ENCODE measurements at regions not wholly inside any gene's neighbourhood (a gene's known extent, or its start where the extent isn't known, plus 50 kb on each side); places are given as distances from the start of the nearest gene placed in this dataset.
"Not testable (repeated sequence)": the region's sequence is repeated elsewhere in the genome, so short reads cannot be mapped to it uniquely, and the experiment has no call there.

- DNase-seq (ENCODE audit: low spot score) = not testable (repeated sequence)
Measured at GRCh38 chr2:111377386-111377959, 256.8 kb downstream of the BCL2L11 start.

DNA sequence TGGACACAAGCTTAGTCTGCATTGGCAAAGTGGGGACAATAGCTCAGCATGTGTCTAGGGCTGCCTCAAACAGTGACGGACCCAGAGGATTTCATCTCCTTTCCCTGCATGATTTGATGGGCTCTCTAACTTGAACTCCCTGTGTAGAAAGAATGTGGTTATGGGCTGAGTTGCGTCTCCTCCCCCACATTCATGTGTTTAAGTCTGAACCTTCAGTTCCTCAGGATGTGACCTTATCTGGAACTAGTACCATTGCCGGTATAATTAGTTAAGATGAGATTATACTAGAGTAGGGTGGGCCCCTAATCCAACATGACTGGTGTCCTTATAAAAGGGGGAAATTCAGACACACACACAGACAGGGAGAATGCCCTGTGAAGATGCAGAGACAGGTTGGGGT lies 257.6 kb downstream of the BCL2L11 start:
- DNase-seq (ENCODE audit: low spot score); in situ Hi-C loops (cut with HindIII; ENCODE audit: low sequenced_read_pairs): not testable (repeated sequence)

More at GRCh38 chr2:111377386-111377959, 256.8 kb downstream of the BCL2L11 start:
- in situ Hi-C loops (cut with HindIII; ENCODE audit: low sequenced_read_pairs) = not testable (repeated sequence)

DNA sequence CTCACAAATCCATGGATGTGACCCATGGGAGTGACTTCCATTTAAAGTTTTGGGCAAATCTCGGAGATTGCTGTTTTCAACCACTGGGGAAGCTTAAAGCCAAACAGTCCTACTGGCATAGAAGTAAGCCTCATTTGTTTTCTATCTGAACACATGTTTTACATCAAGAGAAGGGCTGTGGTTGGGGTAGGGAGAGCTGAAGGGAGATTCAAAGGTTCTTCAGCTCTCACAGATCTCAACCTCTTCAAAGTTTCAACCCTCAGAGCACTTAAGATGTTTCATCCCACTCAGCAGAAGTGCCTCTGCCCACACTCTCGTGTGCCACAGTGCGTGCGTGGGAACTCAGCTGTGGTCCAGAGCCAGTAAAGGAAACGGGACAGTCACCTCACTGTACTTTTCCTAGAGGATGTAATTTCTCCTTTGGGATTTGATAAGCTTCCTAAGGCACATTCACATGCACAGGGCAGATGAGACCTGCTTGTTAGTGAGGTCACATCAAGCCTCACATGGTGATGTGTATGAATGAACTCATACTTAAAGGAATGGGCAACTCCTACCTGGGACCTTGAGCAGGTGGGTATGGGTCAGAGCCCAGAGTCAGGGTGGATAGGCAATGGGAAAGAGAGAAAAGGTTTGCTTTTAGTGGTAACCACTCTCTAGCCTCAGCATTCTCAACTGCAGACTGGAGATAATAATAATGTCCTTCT lies 260.2 kb downstream of the BCL2L11 start:
- in situ Hi-C loops (cut with HindIII; ENCODE audit: low sequenced_read_pairs); DNase-seq (ENCODE audit: low spot score): not testable (repeated sequence)

- DNase-seq (ENCODE audit: low spot score); in situ Hi-C loops (cut with HindIII; ENCODE audit: low sequenced_read_pairs): not testable (repeated sequence)
Measured at GRCh38 chr2:111381530-111382306, 261.0 kb downstream of the BCL2L11 start.

DNA sequence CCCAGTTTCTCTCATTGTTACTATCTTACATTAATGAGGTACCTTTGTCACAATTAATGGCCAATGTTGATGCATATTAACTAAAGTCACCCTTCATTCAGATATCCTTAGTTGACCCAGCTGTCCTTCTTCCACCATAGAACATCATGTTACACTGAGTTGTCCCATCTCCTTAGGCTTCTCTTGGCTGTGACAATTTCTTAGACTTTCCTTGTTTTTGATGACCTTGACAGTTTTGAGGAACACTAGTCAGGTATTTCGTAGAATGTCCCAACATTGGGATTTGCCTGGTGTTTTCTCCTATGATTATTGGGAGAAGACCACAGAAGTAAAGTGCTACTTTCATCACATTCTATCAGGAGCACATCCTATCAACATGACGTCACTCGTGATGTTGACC lies 261.8 kb downstream of the BCL2L11 start:
- DNase-seq (ENCODE audit: low spot score); in situ Hi-C loops (cut with HindIII; ENCODE audit: low sequenced_read_pairs): not testable (repeated sequence)

- DNase-seq (ENCODE audit: low spot score); in situ Hi-C loops (cut with HindIII; ENCODE audit: low sequenced_read_pairs): not testable (repeated sequence)
Measured at GRCh38 chr2:111383311-111383710, 262.6 kb downstream of the BCL2L11 start.

- in situ Hi-C loops (cut with HindIII; ENCODE audit: low sequenced_read_pairs); DNase-seq (ENCODE audit: low spot score): not testable (repeated sequence)
Measured at GRCh38 chr2:111385226-111385957, 264.7 kb downstream of the BCL2L11 start.

DNA sequence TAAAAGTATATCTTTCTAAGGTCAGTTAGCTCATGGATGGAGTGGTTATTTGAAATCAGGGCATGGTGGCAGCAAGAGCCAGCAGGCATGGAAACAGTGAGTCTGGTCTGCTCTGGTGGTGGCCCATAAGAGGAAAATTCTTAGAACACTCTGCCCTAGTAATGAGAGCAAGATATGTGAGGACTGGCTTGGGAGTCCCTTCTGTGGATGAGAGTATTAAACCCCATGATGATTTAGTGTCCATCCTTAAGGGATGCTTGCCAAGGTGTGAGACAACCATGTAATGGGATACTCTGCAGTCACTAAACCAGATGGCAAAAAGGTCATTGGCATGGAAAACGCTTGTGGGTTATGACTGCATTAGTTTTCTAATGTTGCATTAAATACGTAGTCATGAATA lies 269.9 kb downstream of the BCL2L11 start:
- in situ Hi-C loops (cut with HindIII; ENCODE audit: low sequenced_read_pairs); DNase-seq (ENCODE audit: low spot score): not testable (repeated sequence)

GRCh38 chr2:111395350-111396128 lies 274.8 kb downstream of the BCL2L11 start:
- DNase-seq (ENCODE audit: low spot score); in situ Hi-C loops (cut with HindIII; ENCODE audit: low sequenced_read_pairs): not testable (repeated sequence)

- in situ Hi-C loops (cut with HindIII; ENCODE audit: low sequenced_read_pairs); DNase-seq (ENCODE audit: low spot score): not testable (repeated sequence)
Measured at GRCh38 chr2:111400598-111401253, 280.0 kb downstream of the BCL2L11 start.

GRCh38 chr2:111401270-111402140 lies 280.8 kb downstream of the BCL2L11 start:
- in situ Hi-C loops (cut with HindIII; ENCODE audit: low sequenced_read_pairs); DNase-seq (ENCODE audit: low spot score): not testable (repeated sequence)

- in situ Hi-C loops (cut with HindIII; ENCODE audit: low sequenced_read_pairs); DNase-seq (ENCODE audit: low spot score): not testable (repeated sequence)
Measured at GRCh38 chr2:111402450-111402849, 281.7 kb downstream of the BCL2L11 start.

GRCh38 chr2:111403287-111403686 lies 282.6 kb downstream of the BCL2L11 start:
- DNase-seq (ENCODE audit: low spot score); in situ Hi-C loops (cut with HindIII; ENCODE audit: low sequenced_read_pairs): not testable (repeated sequence)

GRCh38 chr2:111406616-111407015 lies 285.9 kb downstream of the BCL2L11 start:
- DNase-seq (ENCODE audit: low spot score); in situ Hi-C loops (cut with HindIII; ENCODE audit: low sequenced_read_pairs): not testable (repeated sequence)

GRCh38 chr2:111407632-111408194 lies 287.0 kb downstream of the BCL2L11 start:
- DNase-seq (ENCODE audit: low spot score); in situ Hi-C loops (cut with HindIII; ENCODE audit: low sequenced_read_pairs): not testable (repeated sequence)

- in situ Hi-C loops (cut with HindIII; ENCODE audit: low sequenced_read_pairs) = not testable (repeated sequence)
Measured at GRCh38 chr2:111410868-111411406, 290.2 kb downstream of the BCL2L11 start.

More at GRCh38 chr2:111410868-111411406, 290.2 kb downstream of the BCL2L11 start:
- DNase-seq (ENCODE audit: low spot score) = not testable (repeated sequence)

Data from G401 (cell line).